ENCODE measurements at regions not wholly inside any gene's neighbourhood (a gene's known extent, or its start where the extent isn't known, plus 50 kb on each side); places are given as distances from the start of the nearest gene placed in this dataset.

DNA sequence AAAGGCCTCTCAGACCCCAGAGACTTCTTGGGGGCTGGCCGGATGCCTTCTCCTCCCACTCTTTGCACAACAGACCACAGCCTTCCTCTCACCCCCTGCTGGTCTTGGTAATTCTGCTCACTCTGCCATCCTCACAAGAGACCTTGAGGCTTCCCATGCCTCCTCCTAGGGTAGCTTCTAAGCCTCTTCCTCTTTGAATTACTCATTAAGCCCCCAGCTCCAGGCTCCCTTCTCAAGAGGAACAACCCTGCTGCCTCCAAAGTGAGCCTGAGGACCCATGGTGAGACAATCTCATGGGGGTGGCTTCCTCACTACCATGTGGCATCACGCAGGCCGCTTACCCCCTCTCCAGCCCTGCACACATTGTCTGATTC, 184.6 kb upstream of the SYT13 start:
- POLR2A ChIA-PET, result no interaction called here
- H3K36me3 ChIP-seq (ENCODE audit: control insufficient read depth, insufficient read depth, low read length), result no peaks in the 10 kb centered on the region
- TF ChIP-seq, protein P1, sequence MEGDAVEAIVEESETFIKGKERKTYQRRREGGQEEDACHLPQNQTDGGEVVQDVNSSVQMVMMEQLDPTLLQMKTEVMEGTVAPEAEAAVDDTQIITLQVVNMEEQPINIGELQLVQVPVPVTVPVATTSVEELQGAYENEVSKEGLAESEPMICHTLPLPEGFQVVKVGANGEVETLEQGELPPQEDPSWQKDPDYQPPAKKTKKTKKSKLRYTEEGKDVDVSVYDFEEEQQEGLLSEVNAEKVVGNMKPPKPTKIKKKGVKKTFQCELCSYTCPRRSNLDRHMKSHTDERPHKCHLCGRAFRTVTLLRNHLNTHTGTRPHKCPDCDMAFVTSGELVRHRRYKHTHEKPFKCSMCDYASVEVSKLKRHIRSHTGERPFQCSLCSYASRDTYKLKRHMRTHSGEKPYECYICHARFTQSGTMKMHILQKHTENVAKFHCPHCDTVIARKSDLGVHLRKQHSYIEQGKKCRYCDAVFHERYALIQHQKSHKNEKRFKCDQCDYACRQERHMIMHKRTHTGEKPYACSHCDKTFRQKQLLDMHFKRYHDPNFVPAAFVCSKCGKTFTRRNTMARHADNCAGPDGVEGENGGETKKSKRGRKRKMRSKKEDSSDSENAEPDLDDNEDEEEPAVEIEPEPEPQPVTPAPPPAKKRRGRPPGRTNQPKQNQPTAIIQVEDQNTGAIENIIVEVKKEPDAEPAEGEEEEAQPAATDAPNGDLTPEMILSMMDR (IDR thresholded peaks at IDR 0.05; ENCODE audit: insufficient read depth, low read depth, low read length), result no peak
- CTCF ChIA-PET, result no interaction called here
- DNase-seq (ENCODE audit: low read depth), result no peak
- H3K27me3 ChIP-seq (ENCODE audit: control insufficient read depth, insufficient read depth, low read length), result 0 out of 2 replicates have a peak, but pooled peaks cover 4% of the 10 kb centered on the region
- H3K4me3 ChIP-seq (ENCODE audit: low read depth, low read length), result no peak overlapping the region

DNA sequence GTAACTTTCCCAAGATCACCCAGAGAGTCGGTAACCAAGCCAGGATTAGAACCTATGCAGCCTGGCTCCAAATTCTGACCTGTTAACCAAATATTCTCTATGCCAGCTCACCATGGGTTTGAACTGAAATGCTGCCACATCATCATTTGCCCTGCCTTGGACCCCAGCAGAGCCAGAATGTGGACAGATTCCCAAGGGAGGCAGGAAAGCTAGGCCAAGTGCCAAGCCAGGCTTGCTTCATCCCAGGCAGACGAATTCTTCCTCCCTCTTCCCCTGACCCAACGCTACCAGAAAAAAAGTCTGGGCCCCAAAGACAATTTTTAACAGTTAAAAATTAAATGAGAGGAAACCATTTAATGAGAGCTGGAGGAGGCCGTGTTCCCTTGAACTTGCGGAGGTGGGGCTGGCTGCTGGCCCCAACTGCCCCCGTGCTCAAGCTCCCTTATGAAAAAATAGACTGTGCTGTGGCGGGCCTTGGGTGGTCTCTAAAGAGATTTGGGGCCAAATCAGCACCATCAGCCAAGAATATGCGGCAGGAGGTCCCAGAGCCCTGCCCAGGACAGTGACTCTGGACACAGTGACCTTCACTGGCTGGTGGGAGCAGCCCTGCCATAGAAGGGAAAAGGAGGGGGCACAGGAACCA, 184.1 kb upstream of the SYT13 start:
- Histone ChIP-seq H3K27me3 (ENCODE audit: control insufficient read depth, insufficient read depth, low read length) (0 out of 2 replicates have a peak, but pooled peaks cover 4% of the 10 kb centered on the region), H3K4me3 (ENCODE audit: low read depth, low read length) (no peak overlapping the region), H3K36me3 (ENCODE audit: control insufficient read depth, insufficient read depth, low read length) (no peaks in the 10 kb centered on the region)
- ChIA-PET CTCF (no interaction called here), POLR2A (no interaction called here)
- DNase-seq (ENCODE audit: low read depth), result no peak
- TF ChIP-seq, protein P1 (IDR thresholded peaks at IDR 0.05; ENCODE audit: insufficient read depth, low read depth, low read length), result no peak

DNA sequence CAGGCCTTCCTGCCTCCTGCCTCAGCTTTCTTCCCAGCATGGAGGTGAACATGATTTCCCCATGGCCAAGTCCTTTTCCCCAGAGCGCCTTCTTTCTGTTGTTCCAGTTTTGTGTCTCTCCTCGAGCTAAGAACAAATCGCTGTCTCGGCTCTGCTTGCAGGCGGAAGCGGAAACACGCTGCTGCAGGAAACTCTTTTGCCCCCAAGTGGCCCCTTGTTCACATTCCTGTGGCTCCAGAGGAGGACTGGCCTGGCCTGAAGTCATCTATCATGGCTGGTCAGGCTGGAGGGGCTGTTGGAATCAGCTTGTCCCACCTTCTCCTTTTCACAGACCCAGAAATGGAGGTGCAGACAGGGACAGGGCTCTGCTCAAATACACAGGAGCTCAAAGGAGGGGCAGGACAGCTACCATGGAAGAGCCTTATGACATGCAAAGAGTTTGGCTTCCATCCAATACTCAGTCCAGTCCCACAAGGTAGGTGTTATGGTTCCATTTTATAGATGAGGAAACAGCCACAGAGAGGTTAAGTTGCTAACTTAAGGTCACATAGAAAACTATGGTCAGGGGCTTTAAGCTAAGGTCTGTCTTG, 182.2 kb upstream of the SYT13 start:
- Histone ChIP-seq H3K27me3 (ENCODE audit: control insufficient read depth, insufficient read depth, low read length) (peaks cover 2% of the 10 kb centered on the region), H3K36me3 (ENCODE audit: control insufficient read depth, insufficient read depth, low read length) (no peaks in the 10 kb centered on the region), H3K4me3 (ENCODE audit: low read depth, low read length) (no peak overlapping the region)
- CTCF ChIA-PET, result interaction anchor here (0.6 to 1.2 kb wide), 2 partner anchors 11 to 15 kb away, joined by 3 read pairs; no protein-coding TSS in a partner anchor
- TF ChIP-seq, protein P1 (IDR thresholded peaks at IDR 0.05; ENCODE audit: insufficient read depth, low read depth, low read length), result no peak
- POLR2A ChIA-PET, result no interaction called here
- DNase-seq (ENCODE audit: low read depth), result no peak

DNA sequence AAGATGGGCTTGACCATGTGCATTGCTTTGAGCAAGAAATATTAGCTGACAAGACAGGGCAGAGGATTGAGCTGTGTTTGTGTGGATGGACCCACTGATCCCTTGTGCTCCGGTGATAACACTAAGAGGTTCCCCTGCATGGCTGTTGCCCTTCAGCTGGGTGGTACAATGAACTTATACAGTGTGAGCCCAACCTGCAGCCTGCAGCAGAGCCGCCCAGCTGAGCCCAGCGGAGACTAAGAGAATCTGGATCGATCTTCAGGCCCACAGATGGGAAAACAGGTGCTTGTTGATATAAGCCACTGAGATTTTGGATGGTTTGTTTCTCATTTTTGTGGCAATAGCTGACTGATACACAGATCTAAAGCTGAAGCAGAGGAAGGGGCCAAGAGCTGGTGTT, 177.4 kb upstream of the SYT13 start:
- Histone ChIP-seq H3K27me3 (ENCODE audit: control insufficient read depth, insufficient read depth, low read length) (no peaks in the 10 kb centered on the region; the same call in none of the 2 replicates), H3K4me3 (ENCODE audit: low read depth, low read length) (no peak overlapping the region), H3K36me3 (ENCODE audit: control insufficient read depth, insufficient read depth, low read length) (no peaks in the 10 kb centered on the region)
- ChIA-PET POLR2A (no interaction called here), CTCF (no interaction called here)
- no peak for DNase-seq (ENCODE audit: low read depth)
- TF ChIP-seq, protein P1 (IDR thresholded peaks at IDR 0.05; ENCODE audit: insufficient read depth, low read depth, low read length), result no peak

DNA sequence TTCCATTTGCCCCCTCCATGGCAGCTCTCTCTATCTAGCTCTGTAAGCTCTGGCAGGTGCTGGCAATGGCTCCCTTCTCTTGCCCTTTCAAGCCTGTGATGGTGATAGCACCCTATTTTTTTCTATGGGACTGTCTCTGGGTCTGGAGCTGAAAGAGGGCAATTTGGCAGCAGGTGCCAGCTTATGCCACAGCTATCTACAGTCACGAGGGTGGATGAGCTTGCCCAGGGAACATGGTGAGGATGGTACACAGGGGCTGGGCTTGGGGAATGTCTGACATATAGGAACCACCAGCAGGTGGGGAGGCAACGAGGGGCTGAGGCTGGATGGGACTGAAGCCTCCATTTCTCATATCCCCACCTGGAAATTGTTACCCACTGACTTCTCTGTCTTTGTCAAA, 175.4 kb upstream of the SYT13 start:
- TF ChIP-seq, protein P1 (IDR thresholded peaks at IDR 0.05; ENCODE audit: insufficient read depth, low read depth, low read length), result no peak
- no peak for DNase-seq (ENCODE audit: low read depth)
- Histone ChIP-seq H3K36me3 (ENCODE audit: control insufficient read depth, insufficient read depth, low read length) (no peaks in the 10 kb centered on the region), H3K4me3 (ENCODE audit: low read depth, low read length) (no peak overlapping the region), H3K27me3 (ENCODE audit: control insufficient read depth, insufficient read depth, low read length) (no peaks in the 10 kb centered on the region; the same call in none of the 2 replicates)
- CTCF ChIA-PET, result no interaction called here
- POLR2A ChIA-PET, result no interaction called here

All from BJ (cell line).